Right lobe of liver (tissue), 4 donors: ENCODE measurements at regions not wholly inside any gene's neighbourhood (a gene's known extent, or its start where the extent isn't known, plus 50 kb on each side); places are given as distances from the start of the nearest gene placed in this dataset.

Experiments
- POLR2A ChIP-seq: fragments of 450-650 bp; IDR thresholded peaks from one replicate; pipeline ENCODE4 v1.6.1; 2017; ENCODE audit warnings: antibody characterized with exemption, mild to moderate bottlenecking
- TF ChIP-seq, protein P1 (sequence below), 4 donors: fragments of 200-600 bp in 3 of 4; fragments of 450-650 bp in 1 of 4; IDR thresholded peaks; one replicate each; pipeline versions ENCODE4 v1.5.1 to v1.8.0; 2016 to 2022; ENCODE audit warnings: antibody characterized with exemption in 4 of 4, mild to moderate bottlenecking in 2 of 4
- donor health status: DM: no; HTN: no; CAD: no.
- donor health status: DM: no; HTN: no; CAD: no.
- donor health status: DM: no; HTN: yes; CAD: no.

- no peak for TF ChIP-seq POLR2A
- TF ChIP-seq, protein P1, sequence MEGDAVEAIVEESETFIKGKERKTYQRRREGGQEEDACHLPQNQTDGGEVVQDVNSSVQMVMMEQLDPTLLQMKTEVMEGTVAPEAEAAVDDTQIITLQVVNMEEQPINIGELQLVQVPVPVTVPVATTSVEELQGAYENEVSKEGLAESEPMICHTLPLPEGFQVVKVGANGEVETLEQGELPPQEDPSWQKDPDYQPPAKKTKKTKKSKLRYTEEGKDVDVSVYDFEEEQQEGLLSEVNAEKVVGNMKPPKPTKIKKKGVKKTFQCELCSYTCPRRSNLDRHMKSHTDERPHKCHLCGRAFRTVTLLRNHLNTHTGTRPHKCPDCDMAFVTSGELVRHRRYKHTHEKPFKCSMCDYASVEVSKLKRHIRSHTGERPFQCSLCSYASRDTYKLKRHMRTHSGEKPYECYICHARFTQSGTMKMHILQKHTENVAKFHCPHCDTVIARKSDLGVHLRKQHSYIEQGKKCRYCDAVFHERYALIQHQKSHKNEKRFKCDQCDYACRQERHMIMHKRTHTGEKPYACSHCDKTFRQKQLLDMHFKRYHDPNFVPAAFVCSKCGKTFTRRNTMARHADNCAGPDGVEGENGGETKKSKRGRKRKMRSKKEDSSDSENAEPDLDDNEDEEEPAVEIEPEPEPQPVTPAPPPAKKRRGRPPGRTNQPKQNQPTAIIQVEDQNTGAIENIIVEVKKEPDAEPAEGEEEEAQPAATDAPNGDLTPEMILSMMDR (IDR thresholded peaks at IDR 0.05) = no peak
Measured at GRCh38 chr2:195500879-195501278, 156.1 kb upstream of the SLC39A10 start.
